CD4-positive, alpha-beta T cell (primary cell): ENCODE measurements at regions not wholly inside any gene's neighbourhood (a gene's known extent, or its start where the extent isn't known, plus 50 kb on each side); places are given as distances from the start of the nearest gene placed in this dataset.

ENCODE experiments used
- ATAC-seq: fragments of 200-7000 bp; cut with Tn5 transposase; one replicate; pipeline ENCODE4 v1.10.0; 2022; ENCODE audit warnings: mild to moderate bottlenecking; ENCODE audit not compliant: poor library complexity
- CTCF ChIA-PET: fragments of 350-600 bp; sonication (Branson Sonifier 250); formaldehyde crosslinking; loops from one replicate; lab custom pipeline; 2021; ENCODE audit warnings: antibody characterized with exemption, inconsistent platforms; lab: Charles Lee
- POLR2A ChIA-PET: fragments of 350-600 bp; sonication (Branson Sonifier 250); formaldehyde crosslinking; loops from one replicate; lab custom pipeline; 2021; ENCODE audit warnings: antibody characterized with exemption, inconsistent platforms; lab: Charles Lee
- DNase-seq, 14 experiments: peaks; one replicate each; pipeline ENCODE4 v3.0.0-alpha.2; 2013 to 2020; ENCODE audit warnings: mixed read lengths in 2 of 14
- H3K27ac ChIP-seq, 2 donors: one replicate each; pipeline versions ENCODE4 v1.5.1 to v1.7.0; 2013; ENCODE audit warnings: low read length in 2 of 2, low read depth in 1 of 2, mild to moderate bottlenecking in 1 of 2
- H3K27me3 ChIP-seq, 2 experiments: 1 replicate in 1 of 2; 2 replicates in 1 of 2; pipeline versions ENCODE4 v1.6.1 to v1.7.0; 2013; ENCODE audit warnings: low read length in 2 of 2, control low read depth in 1 of 2, mild to moderate bottlenecking in 1 of 2, moderate library complexity in 1 of 2; ENCODE audit not compliant: insufficient read depth in 2 of 2, control insufficient read depth in 1 of 2
- H3K36me3 ChIP-seq: one replicate; pipeline ENCODE4 v1.6.1; 2013; ENCODE audit warnings: low read length, control low read depth; ENCODE audit not compliant: insufficient read depth
- H3K4me1 ChIP-seq: one replicate; pipeline ENCODE4 v1.6.1; 2013; ENCODE audit warnings: low read length, control low read depth; ENCODE audit not compliant: insufficient read depth
- H3K4me3 ChIP-seq: one replicate; pipeline ENCODE4 v1.5.1; 2013; ENCODE audit warnings: mild to moderate bottlenecking, low read length, moderate library complexity
- H3K9me3 ChIP-seq, 2 experiments: 1 replicate in 1 of 2; 2 replicates in 1 of 2; pipeline versions ENCODE4 v1.6.1 to v1.7.0; 2013; ENCODE audit warnings: low read length in 2 of 2, mild to moderate bottlenecking in 2 of 2, control low read depth in 1 of 2, moderate library complexity in 1 of 2; ENCODE audit not compliant: control insufficient read depth in 1 of 2, insufficient read depth in 1 of 2
- H3K27ac Mint-ChIP-seq: one replicate; pipeline ENCODE4 v1.8.0; 2020; ENCODE audit warnings: mixed read lengths
- H3K27me3 Mint-ChIP-seq: one replicate; pipeline ENCODE4 v1.8.0; 2021; ENCODE audit warnings: mixed read lengths
- H3K36me3 Mint-ChIP-seq: one replicate; pipeline ENCODE4 v1.8.0; 2021; ENCODE audit warnings: low read depth, mixed read lengths
- H3K4me1 Mint-ChIP-seq: one replicate; pipeline ENCODE4 v1.8.0; 2021; ENCODE audit warnings: low read depth, mixed read lengths
- H3K4me3 Mint-ChIP-seq: one replicate; pipeline ENCODE4 v1.8.0; 2020; ENCODE audit warnings: mild to moderate bottlenecking, mixed read lengths
- H3K9me3 Mint-ChIP-seq: one replicate; pipeline ENCODE4 v1.8.0; 2020; ENCODE audit warnings: mixed read lengths
- intact Hi-C, 2 experiments: fragments of 100-400 bp; cut with DNase I in 1 of 2; cut with micrococcal nuclease in 1 of 2; formaldehyde crosslinking; loops; one replicate each; pipeline versions ENCODE4 v1.15.1 to v1.9.0; 2023 to 2025; cut with DNase I, micrococcal nuclease
- TF ChIP-seq, protein P1 (sequence below): fragments of 200-600 bp; IDR thresholded peaks from one replicate; pipeline ENCODE4 v1.8.0; 2022; ENCODE audit warnings: antibody characterized with exemption, mild to moderate bottlenecking

DNA sequence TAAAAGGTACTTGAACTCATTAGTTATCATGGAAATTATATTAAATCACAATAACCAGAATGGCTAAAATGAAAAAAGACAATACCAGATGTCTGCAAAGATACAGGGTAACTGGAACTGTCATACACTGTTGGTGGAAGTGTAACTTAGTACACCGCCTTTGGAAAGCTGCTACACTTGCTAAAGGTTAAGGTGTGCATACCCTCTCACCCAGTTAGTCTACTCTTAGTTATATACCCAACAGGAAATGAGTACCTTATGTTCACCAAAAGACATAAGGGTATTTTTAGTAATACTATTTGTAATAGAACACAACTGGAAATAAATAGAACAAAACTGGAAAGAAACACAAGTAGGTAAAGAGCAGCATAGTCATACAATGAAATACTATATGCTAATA lies 155.8 kb upstream of the THUMPD2 start:
- CTCF ChIA-PET: no interaction called here
- ATAC-seq: no peak

DNA sequence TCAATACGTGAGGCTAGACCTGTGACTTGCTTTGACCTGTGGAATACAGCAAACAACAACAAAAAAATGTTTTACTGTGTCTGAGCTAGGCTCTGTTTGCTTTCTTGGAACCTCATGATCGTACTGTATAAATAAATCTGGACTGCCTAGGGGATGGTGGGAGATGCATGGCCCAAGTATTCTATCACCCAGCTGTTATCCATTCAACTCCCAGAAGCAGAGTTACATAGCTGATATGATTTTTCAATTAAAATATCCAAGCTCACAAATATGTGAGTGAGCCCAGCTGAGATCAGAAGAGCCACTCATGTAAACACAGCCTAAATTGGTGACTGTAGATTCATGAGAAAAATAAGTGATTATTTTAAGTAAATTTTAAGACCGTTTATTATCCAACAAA lies 154.1 kb upstream of the THUMPD2 start:
- Mint-ChIP-seq H3K4me1 (no peaks in the 10 kb centered on the region), H3K9me3 (no peaks in the 10 kb centered on the region), H3K27ac (no peak overlapping the region), H3K4me3 (no peak overlapping the region), H3K36me3 (no peaks in the 10 kb centered on the region), H3K27me3 (no peaks in the 10 kb centered on the region)
- Histone ChIP-seq H3K4me1 (no peaks in the 10 kb centered on the region), H3K27ac (no peak overlapping the region), H3K27me3 (no peaks in the 10 kb centered on the region), H3K9me3 (no peaks in the 10 kb centered on the region), H3K36me3 (no peaks in the 10 kb centered on the region), H3K4me3 (no peak overlapping the region)
- CTCF ChIA-PET: no interaction called here
- intact Hi-C loops: no loop called here
- POLR2A ChIA-PET: no interaction called here
- ATAC-seq (no peak), DNase-seq (no peak)
- TF ChIP-seq, protein P1, sequence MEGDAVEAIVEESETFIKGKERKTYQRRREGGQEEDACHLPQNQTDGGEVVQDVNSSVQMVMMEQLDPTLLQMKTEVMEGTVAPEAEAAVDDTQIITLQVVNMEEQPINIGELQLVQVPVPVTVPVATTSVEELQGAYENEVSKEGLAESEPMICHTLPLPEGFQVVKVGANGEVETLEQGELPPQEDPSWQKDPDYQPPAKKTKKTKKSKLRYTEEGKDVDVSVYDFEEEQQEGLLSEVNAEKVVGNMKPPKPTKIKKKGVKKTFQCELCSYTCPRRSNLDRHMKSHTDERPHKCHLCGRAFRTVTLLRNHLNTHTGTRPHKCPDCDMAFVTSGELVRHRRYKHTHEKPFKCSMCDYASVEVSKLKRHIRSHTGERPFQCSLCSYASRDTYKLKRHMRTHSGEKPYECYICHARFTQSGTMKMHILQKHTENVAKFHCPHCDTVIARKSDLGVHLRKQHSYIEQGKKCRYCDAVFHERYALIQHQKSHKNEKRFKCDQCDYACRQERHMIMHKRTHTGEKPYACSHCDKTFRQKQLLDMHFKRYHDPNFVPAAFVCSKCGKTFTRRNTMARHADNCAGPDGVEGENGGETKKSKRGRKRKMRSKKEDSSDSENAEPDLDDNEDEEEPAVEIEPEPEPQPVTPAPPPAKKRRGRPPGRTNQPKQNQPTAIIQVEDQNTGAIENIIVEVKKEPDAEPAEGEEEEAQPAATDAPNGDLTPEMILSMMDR: no peak

More for the DNA sequence above, 155.8 kb upstream of the THUMPD2 start:
- intact Hi-C loops: no loop called here
- Mint-ChIP-seq H3K36me3 (no peaks in the 10 kb centered on the region), H3K4me3 (no peak overlapping the region), H3K9me3 (no peaks in the 10 kb centered on the region), H3K4me1 (no peaks in the 10 kb centered on the region), H3K27ac (no peak overlapping the region), H3K27me3 (no peaks in the 10 kb centered on the region)
- H3K4me1 ChIP-seq: no peaks in the 10 kb centered on the region
- no peak overlapping the region for H3K27ac ChIP-seq
- TF ChIP-seq, protein P1: no peak
- POLR2A ChIA-PET: no interaction called here
- no peak overlapping the region for H3K4me3 ChIP-seq
- no peaks in the 10 kb centered on the region for H3K27me3 ChIP-seq
- H3K36me3 ChIP-seq: no peaks in the 10 kb centered on the region
- no peaks in the 10 kb centered on the region for H3K9me3 ChIP-seq
- DNase-seq: no peak

DNA sequence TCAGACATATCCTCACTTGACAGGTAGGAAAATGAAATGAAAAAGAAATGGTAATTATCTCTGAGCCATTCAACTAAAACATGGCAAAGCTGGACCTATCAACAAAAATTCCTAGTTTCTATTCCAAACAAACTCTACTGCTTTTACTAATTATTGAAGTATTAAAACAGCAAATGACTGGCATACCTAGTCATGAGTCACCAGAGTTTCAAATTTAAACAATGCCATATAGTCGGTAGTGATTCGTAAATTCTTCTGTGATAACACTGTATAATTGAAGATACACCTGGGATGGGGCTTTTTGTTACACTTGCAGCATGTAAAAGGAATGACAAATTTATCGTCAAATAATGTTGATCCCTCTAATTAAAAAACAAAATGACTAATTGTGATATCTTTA lies 153.1 kb upstream of the THUMPD2 start:
- POLR2A ChIA-PET: no interaction called here
- TF ChIP-seq, protein P1: no peak
- no peaks in the 10 kb centered on the region for H3K4me1 ChIP-seq
- Mint-ChIP-seq H3K27me3 (no peaks in the 10 kb centered on the region), H3K27ac (no peak overlapping the region), H3K9me3 (no peaks in the 10 kb centered on the region), H3K4me1 (no peaks in the 10 kb centered on the region), H3K36me3 (no peaks in the 10 kb centered on the region), H3K4me3 (no peak overlapping the region)
- no peaks in the 10 kb centered on the region for H3K27me3 ChIP-seq
- CTCF ChIA-PET: no interaction called here
- intact Hi-C loops: no loop called here
- H3K9me3 ChIP-seq: no peaks in the 10 kb centered on the region
- H3K36me3 ChIP-seq: no peaks in the 10 kb centered on the region
- no peak overlapping the region for H3K4me3 ChIP-seq
- no peak overlapping the region for H3K27ac ChIP-seq
- DNase-seq (no peak), ATAC-seq (no peak)
